GM10266 (cell line): ENCODE measurements at regions not wholly inside any gene's neighbourhood (a gene's known extent, or its start where the extent isn't known, plus 50 kb on each side); places are given as distances from the start of the nearest gene placed in this dataset.
"Not testable (repeated sequence)": the region's sequence is repeated elsewhere in the genome, so short reads cannot be mapped to it uniquely, and the experiment has no call there.

Experiments
- DNase-seq: peaks from one replicate; pipeline ENCODE4 v3.0.0; 2012; ENCODE audit errors: extremely low spot score
- TF ChIP-seq, protein P1 (sequence below): IDR thresholded peaks from 2 replicates; pipeline ENCODE4 v1.5.1; 2012; ENCODE audit warnings: mild to moderate bottlenecking, low read depth; ENCODE audit not compliant: control insufficient read depth, insufficient read depth; ENCODE audit errors: missing control alignments

DNA sequence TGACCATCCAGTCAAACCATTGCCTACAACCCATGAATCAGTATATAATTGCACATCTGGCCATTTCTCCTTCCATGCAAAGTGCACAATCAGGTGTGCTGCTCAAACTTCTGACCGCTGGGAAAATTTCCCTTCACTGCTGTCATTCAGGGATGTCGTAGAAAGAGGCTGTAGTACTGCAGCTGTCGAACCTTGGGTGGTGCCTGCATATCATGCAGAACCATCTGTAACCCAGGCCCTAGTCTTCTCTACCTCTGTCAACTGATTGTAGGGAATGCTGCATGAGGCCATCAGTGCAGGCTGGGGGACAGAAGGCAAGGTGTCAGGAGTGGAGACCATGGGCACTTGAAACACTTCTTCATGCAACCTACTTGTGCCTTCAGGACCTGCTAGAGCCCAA lies 267.5 kb downstream of the CALCRL start:
- TF ChIP-seq, protein P1, sequence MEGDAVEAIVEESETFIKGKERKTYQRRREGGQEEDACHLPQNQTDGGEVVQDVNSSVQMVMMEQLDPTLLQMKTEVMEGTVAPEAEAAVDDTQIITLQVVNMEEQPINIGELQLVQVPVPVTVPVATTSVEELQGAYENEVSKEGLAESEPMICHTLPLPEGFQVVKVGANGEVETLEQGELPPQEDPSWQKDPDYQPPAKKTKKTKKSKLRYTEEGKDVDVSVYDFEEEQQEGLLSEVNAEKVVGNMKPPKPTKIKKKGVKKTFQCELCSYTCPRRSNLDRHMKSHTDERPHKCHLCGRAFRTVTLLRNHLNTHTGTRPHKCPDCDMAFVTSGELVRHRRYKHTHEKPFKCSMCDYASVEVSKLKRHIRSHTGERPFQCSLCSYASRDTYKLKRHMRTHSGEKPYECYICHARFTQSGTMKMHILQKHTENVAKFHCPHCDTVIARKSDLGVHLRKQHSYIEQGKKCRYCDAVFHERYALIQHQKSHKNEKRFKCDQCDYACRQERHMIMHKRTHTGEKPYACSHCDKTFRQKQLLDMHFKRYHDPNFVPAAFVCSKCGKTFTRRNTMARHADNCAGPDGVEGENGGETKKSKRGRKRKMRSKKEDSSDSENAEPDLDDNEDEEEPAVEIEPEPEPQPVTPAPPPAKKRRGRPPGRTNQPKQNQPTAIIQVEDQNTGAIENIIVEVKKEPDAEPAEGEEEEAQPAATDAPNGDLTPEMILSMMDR, result no peak
- no peak for DNase-seq

DNA sequence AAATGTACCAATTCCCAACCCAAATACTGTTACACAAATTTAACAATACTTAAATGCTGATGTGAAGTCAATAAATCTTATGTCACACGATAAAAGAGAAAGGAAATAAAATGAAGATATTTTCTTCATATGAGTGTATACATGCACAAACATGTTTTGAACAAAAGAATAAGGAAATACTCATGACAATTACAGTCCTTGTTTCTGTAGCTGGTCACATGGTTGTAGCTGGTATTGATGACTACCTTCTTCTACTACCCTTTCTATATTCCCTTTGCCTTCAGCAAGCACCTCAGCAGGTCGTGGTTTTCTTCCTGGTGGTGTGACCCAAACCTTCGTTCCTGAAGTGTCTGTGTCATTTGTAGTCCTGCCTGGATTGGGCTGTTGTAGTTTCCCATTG lies 269.2 kb downstream of the CALCRL start:
- DNase-seq, result not testable (repeated sequence)

DNA sequence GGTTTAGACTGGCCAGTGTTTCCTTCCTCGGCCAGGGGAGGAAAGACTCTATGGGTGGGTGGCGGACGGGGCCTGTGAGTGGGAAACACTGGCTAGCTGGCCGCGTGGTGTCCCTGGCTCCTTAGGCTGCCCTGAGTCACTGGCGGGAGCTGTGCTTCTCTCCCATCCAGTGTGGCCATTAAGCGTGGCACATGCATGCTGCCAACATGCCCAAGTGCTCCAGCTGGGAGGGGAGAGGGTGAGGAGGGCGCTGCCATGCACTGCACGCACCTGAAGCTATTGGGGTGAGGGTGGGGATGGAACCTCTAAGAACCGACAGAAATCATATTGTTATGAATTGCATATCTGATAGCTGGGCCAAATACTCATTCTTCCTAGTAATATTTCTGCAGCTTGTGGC lies 270.8 kb downstream of the CALCRL start:
- DNase-seq, result no peak
- TF ChIP-seq, protein P1, result no peak

DNA sequence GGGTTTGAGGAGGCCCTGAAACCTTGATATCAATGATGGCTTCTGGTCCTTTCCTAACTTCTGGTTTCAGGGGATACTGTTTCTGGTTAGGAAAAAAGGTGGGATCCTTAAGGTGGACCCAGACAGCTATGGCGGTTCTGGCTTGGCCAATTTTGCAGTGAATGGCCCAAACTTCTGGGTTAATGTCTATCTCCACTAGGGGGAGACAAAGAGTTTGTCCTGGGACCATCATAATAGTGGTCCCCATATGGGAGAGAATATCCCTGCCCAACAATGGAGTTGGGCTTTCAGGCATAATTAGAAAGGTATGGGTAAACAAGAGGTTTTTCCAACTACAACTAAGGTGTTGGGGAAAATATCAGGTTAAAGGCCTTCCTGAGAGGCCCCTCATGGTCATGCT lies 273.5 kb downstream of the CALCRL start:
- TF ChIP-seq, protein P1, result peak; percentile 22
- DNase-seq, result no peak

DNA sequence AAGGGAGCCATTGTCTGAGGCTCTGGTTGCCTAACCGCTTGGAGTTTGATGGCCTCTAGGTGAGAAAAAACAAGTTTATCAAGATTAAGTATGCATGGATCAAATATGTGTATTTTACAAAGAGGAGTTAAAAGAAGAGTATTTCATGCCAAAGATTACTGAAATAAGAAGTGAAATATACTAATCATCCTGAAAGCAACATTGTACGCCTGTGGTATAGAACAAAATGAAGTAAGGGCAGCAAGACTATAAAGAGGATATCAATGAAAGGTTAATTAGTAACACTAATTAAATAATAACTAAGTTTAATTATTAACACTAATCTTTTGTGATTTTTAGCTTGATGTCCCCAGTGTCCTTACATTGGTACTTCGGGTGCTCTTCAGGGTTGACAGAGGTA lies 276.7 kb downstream of the CALCRL start:
- TF ChIP-seq, protein P1, result no peak

DNA sequence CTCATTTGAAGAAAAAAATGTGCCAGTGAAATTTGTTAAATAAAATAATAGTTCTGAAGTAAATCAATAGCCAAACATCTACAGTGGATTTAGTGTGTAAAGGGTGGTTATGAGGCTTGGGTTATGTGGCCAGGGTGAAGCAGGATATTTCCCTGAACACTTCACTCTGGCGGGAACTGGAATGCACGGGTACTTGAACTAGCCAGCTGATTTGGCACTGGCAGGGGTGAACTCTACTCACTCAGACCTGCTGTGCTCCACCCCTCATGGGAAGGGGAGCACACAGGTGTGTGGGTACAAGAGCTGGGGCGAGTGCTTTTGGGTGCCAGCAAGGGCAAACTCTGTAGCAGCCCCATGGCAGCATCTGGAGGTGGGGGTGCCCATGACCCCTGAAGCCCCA lies 278.2 kb downstream of the CALCRL start:
- TF ChIP-seq, protein P1, result no peak
- DNase-seq, result no peak

More for the DNA sequence above, 276.7 kb downstream of the CALCRL start:
- no peak for DNase-seq

DNA sequence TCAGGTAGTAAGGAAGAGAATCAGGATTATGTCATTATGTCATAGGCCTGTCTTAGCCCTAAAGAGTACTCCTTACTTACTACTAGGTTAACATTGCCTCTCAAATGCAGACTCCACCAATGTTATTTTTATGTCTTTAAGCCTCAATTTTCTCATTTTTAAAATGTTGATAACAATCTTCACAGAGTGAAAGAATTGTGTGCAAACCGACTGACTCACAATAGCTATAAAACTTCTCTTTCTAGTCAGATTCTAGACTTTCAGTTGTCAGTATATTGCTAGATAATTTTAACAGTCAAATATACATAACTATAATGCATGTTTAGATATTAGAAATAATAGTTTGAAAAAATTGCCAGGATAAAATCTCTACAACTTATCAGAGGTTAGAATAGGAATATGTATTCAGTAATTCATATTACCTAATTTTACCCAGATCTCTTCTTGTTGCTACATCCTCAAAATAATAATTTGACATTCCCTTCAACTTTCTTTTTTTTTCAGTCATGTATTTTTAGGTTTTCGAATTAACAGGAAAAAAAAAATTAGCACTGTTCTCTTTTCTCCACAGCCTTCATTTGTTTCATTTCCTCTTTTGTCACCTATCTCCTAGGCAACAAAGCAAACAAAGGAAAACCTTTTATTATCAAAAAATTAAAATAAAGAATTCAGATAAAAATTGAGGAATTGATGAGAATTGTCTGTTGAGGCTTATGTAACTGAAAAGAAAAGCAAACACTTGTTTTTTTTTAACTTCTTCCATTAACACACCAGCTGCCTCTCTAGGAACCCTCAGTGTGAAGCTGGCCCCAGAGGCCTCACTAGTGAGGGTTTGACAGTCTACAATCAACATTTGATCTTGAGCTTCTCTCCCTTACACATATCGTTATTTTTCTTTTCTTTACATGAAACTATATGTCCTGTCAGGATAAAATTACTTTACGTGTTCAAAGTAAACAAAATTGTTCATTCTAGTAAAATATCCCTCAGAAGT lies 279.0 kb downstream of the CALCRL start:
- TF ChIP-seq, protein P1, result no peak
- DNase-seq, result peak; percentile 16
